ENCODE measurements at regions not wholly inside any gene's neighbourhood (a gene's known extent, or its start where the extent isn't known, plus 50 kb on each side); places are given as distances from the start of the nearest gene placed in this dataset.

GRCh38 chr12:59839514-59839913 is 243.7 kb downstream of the SLC16A7 start:
- no peak for DNase-seq (ENCODE audit: low spot score)
- in situ Hi-C loops (cut with HindIII; ENCODE audit: low sequenced_read_pairs): no loop called here

GRCh38 chr12:59843260-59843843 is 247.5 kb downstream of the SLC16A7 start:
- DNase-seq (ENCODE audit: low spot score): no peak
- in situ Hi-C loops (cut with HindIII; ENCODE audit: low sequenced_read_pairs): no loop called here

- in situ Hi-C loops (cut with HindIII; ENCODE audit: low sequenced_read_pairs): no loop called here
- DNase-seq (ENCODE audit: low spot score): no peak
Observed at GRCh38 chr12:59844750-59845149, 248.9 kb downstream of the SLC16A7 start.

- DNase-seq (ENCODE audit: low spot score): no peak
- in situ Hi-C loops (cut with HindIII; ENCODE audit: low sequenced_read_pairs): no loop called here
Observed at GRCh38 chr12:59845293-59845692, 249.5 kb downstream of the SLC16A7 start.

- no peak for DNase-seq (ENCODE audit: low spot score)
- in situ Hi-C loops (cut with HindIII; ENCODE audit: low sequenced_read_pairs): no loop called here
Observed at GRCh38 chr12:59847127-59847526, 251.3 kb downstream of the SLC16A7 start.

- no peak for DNase-seq (ENCODE audit: low spot score)
- in situ Hi-C loops (cut with HindIII; ENCODE audit: low sequenced_read_pairs): no loop called here
Observed at GRCh38 chr12:59850268-59850667, 254.4 kb downstream of the SLC16A7 start.

GRCh38 chr12:59858508-59859170 is 262.8 kb downstream of the SLC16A7 start:
- DNase-seq (ENCODE audit: low spot score): no peak
- in situ Hi-C loops (cut with HindIII; ENCODE audit: low sequenced_read_pairs): no loop called here

GRCh38 chr12:59859171-59859510 is 263.3 kb downstream of the SLC16A7 start:
- in situ Hi-C loops (cut with HindIII; ENCODE audit: low sequenced_read_pairs): no loop called here
- DNase-seq (ENCODE audit: low spot score): no peak

- in situ Hi-C loops (cut with HindIII; ENCODE audit: low sequenced_read_pairs): no loop called here
- no peak for DNase-seq (ENCODE audit: low spot score)
Observed at GRCh38 chr12:59861635-59862034, 265.8 kb downstream of the SLC16A7 start.

GRCh38 chr12:59867055-59867454 is 271.2 kb downstream of the SLC16A7 start:
- no peak for DNase-seq (ENCODE audit: low spot score)
- in situ Hi-C loops (cut with HindIII; ENCODE audit: low sequenced_read_pairs): no loop called here

- DNase-seq (ENCODE audit: low spot score): no peak
- in situ Hi-C loops (cut with HindIII; ENCODE audit: low sequenced_read_pairs): no loop called here
Observed at GRCh38 chr12:59867689-59868088, 271.9 kb downstream of the SLC16A7 start.

GRCh38 chr12:59871779-59872178 is 275.9 kb downstream of the SLC16A7 start:
- in situ Hi-C loops (cut with HindIII; ENCODE audit: low sequenced_read_pairs): no loop called here
- no peak for DNase-seq (ENCODE audit: low spot score)

GRCh38 chr12:59873136-59873535 is 277.3 kb downstream of the SLC16A7 start:
- DNase-seq (ENCODE audit: low spot score): no peak
- in situ Hi-C loops (cut with HindIII; ENCODE audit: low sequenced_read_pairs): no loop called here

GRCh38 chr12:59874781-59875180 is 279.0 kb downstream of the SLC16A7 start:
- in situ Hi-C loops (cut with HindIII; ENCODE audit: low sequenced_read_pairs): no loop called here
- DNase-seq (ENCODE audit: low spot score): no peak

- in situ Hi-C loops (cut with HindIII; ENCODE audit: low sequenced_read_pairs): no loop called here
- DNase-seq (ENCODE audit: low spot score): no peak
Observed at GRCh38 chr12:59886131-59886733, 290.4 kb downstream of the SLC16A7 start.

- in situ Hi-C loops (cut with HindIII; ENCODE audit: low sequenced_read_pairs): no loop called here
- DNase-seq (ENCODE audit: low spot score): no peak
Observed at GRCh38 chr12:59887178-59887577, 291.3 kb downstream of the SLC16A7 start.

GRCh38 chr12:59890896-59891579 is 295.2 kb downstream of the SLC16A7 start:
- DNase-seq (ENCODE audit: low spot score): no peak
- in situ Hi-C loops (cut with HindIII; ENCODE audit: low sequenced_read_pairs): no loop called here

- in situ Hi-C loops (cut with HindIII; ENCODE audit: low sequenced_read_pairs): no loop called here
- peak; percentile 6 for DNase-seq (ENCODE audit: low spot score)
Observed at GRCh38 chr12:59895166-59895775, 299.4 kb downstream of the SLC16A7 start.

GRCh38 chr12:59904874-59905521 is 309.2 kb downstream of the SLC16A7 start:
- in situ Hi-C loops (cut with HindIII; ENCODE audit: low sequenced_read_pairs): no loop called here
- DNase-seq (ENCODE audit: low spot score): no peak

GRCh38 chr12:59911516-59911915 is 315.7 kb downstream of the SLC16A7 start:
- no peak for DNase-seq (ENCODE audit: low spot score)
- in situ Hi-C loops (cut with HindIII; ENCODE audit: low sequenced_read_pairs): no loop called here

All from G401 (cell line).